T follicular helper cell (primary cell): ENCODE measurements at regions not wholly inside any gene's neighbourhood (a gene's known extent, or its start where the extent isn't known, plus 50 kb on each side); places are given as distances from the start of the nearest gene placed in this dataset.

Experiments
- DNase-seq: peaks from one replicate; pipeline ENCODE4 v3.0.0-alpha.2; 2020; ENCODE audit warnings: low read depth

GRCh38 chr10:129102906-129103693 is 363.9 kb upstream of the MGMT start:
- DNase-seq: no peak

DNA sequence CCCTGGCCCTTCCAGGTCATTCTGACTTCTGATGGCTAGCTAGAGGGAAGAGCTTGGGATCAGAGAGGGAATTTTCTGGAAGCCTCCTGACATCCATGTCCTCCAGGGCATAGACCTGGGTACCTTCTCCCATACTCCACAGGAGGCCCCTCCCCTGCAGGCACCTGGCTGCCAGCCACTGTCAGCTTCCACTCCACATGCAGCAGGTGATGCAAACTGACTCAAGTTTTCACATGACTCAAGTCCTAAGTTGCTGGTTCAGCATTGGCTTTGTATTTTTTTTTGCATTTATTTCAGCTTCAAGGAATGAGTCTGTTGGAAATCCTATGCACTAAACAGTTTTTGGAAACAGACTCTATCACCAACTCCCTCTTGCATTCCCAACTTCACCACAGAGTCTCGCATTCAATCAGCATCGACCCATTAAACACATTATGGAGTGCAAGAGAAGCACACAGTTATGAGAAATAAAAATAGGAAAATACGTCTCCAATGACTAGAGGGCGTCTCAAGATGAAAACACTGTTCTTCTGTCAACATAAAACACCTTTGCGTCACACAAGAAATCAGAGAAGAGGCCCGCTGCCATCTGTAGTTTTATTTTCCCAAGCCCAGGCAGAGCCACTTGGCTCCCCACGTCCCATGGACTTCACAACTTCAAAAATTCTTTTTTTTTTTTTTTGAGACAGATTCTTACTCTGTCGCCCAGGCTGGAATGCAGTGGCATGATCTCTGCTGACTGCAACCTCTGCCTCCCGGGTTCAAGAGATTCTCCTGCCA is 362.6 kb upstream of the MGMT start:
- no peak for DNase-seq

DNA sequence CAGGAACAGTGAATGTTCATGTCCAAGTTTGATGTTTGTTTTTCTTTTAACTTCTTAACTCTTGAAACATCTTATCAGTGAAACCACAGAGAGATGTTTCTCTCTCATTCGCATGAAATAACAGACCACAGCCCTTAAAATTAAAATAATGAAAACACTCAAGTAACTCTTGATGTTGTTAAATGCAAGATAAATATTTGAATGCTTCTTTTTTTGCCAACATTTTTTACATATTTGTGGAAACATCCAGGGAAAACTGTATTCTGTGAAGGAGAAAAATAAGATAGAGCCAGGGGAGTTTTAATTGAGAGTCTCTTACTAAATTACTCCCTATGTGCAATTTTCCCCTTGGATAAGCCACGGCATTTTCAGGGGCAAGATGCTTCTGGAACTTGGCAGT is 361.8 kb upstream of the MGMT start:
- no peak for DNase-seq

DNA sequence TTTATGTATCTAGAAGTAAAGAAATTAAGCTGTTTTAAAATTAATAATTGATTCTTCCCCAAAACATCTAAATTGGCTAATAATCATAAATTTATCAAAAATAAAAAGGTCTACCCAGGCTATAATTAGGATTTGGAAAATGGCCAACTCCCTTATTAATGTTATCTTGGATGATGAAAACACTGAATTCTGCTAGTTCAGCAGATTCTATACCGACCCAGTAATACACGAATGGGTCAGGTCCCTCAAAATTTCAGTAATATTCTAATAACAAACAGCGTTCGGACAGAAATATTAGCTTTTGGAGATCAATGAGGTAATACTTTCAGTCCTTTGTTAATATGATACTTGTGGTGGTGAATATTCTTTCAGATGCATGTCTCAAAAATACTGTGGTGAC is 360.7 kb upstream of the MGMT start:
- no peak for DNase-seq

DNA sequence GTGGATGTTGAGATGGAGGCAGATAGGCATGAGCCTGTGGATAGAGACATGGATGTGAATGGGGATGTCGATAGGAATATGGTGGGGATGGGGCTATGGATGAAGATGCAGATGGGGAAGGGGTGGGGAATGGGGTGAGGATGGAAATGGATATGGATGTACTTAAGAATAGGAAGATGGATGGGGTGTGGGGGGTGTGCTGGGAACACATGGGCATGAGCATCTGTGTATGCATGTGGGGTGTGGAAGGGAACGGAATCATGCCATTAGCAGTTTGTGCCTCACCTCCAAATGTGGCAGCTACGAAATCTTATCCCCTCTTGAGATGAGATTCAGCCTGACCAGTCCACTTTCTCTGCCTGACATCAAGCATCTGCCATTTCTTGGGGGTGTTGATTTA is 359.5 kb upstream of the MGMT start:
- no peak for DNase-seq

DNA sequence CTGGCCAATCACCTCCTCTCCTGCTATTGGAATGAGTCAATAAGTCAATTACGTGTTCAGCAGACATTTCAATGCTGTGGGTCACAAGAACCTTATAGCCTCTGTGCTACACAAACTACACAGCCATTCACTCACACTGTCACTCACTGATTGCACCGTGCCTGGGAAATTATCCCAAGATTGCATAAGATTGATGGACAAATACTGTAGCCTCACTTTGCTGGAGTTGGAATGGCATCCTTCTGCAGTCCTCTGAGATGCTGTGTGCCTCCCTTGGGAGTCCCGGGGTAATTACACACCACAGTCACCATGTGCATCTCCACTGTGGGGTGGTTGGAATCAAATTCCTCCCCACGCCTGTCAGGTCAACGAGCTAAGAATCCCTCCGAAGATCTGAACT is 358.7 kb upstream of the MGMT start:
- no peak for DNase-seq

GRCh38 chr10:129108994-129109393 is 358.0 kb upstream of the MGMT start:
- DNase-seq: no peak

GRCh38 chr10:129110780-129111179 is 356.3 kb upstream of the MGMT start:
- DNase-seq: no peak

DNA sequence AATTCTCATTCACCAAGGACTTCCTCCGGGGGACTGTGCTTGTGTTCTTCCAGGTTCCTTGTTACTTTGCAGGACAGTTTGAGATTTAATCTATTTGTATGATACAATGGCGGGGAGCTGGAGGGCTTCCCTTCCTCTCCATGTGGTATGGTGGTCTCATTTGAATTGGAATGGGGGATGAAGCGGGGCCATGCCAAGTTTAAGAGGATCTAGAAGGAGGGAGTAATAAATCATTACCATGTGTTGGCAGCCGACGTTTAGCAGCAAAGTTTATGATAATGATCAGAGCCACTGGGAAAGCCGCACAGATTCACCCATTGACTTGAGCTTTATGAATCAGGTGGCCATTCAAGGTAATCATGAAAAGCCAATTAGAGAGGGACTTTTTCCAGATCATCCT is 355.1 kb upstream of the MGMT start:
- DNase-seq: no peak

DNA sequence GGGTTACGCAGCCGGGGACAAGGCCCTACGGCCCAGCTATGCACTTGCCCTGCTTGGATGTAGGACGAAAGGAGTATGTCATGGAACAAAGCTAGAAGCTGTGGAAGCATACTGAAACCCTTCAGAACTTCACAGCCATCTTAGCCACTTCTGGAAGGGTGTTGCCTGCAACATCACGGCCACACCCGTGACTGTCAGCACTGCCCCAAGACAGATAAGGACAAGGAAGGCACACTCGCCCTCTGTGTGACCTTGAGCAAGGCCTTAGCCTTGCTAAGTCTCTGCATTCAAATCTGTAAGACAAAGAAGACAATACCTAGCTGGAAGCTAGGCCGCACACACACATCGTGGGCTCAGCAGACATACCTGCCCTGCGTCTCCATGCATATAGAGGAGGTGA is 352.5 kb upstream of the MGMT start:
- DNase-seq: no peak

GRCh38 chr10:129116371-129116770 is 350.7 kb upstream of the MGMT start:
- DNase-seq: no peak

DNA sequence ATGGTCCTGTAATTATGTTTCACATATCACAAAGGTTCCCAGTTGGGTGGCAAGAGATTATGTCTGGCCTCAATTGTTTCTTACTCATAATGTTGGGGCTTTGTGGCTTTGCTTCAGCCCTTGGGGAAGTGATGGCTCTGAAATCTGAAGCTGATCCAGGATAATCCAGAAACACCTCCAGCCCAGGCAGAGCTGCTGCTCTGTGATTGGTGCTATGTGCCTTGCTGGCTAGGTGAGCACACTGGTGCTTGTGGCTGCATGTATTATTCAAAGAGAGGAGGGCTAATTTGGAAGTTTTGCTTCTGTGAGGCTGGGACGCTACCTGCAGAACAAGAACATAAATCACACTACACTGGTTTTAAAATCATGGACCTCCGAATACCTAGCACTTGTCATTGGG is 346.6 kb upstream of the MGMT start:
- no peak for DNase-seq

DNA sequence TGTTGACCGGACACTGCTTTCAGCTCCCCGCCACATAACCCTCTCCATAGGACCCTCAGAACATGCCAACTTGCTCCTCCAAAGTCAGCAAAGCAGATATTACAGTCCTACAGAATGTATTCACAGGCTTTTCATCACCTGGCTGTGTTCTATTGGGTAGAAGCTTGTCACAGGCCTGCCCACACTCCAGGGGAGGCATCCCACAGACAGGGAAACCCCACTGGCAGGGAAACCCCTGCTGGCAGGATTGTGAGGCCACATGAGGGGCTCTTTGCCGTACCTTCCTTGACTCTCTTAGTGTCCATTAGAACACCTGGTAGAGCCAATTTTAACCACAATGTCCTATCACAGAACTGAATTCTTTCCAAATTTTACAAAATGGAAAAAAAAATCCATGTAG is 344.2 kb upstream of the MGMT start:
- no peak for DNase-seq

- no peak for DNase-seq
Measured at GRCh38 chr10:129123428-129123827, 343.6 kb upstream of the MGMT start.

GRCh38 chr10:129126982-129127381 is 340.1 kb upstream of the MGMT start:
- DNase-seq: no peak

- no peak for DNase-seq
Measured at GRCh38 chr10:129131457-129132132, 335.4 kb upstream of the MGMT start.

DNA sequence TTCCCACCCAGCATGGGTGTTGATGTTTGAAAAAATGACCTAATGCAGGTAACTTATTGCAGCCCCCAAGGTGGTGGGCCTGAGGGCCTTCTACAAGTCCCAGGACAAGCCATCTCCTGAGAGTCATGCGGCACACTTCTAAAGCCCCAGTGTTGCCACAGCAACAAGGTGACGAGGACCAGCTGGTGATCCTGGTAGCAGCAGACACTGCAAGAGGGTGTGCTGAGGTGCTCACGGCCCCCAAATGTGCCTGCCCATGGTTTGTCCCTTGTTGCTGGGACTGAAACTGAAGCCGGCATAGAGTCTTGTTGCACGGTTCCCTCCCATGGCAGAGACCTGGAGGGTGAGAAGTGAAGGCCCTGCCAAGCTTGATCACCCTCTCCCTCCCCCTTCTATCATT is 333.2 kb upstream of the MGMT start:
- no peak for DNase-seq

DNA sequence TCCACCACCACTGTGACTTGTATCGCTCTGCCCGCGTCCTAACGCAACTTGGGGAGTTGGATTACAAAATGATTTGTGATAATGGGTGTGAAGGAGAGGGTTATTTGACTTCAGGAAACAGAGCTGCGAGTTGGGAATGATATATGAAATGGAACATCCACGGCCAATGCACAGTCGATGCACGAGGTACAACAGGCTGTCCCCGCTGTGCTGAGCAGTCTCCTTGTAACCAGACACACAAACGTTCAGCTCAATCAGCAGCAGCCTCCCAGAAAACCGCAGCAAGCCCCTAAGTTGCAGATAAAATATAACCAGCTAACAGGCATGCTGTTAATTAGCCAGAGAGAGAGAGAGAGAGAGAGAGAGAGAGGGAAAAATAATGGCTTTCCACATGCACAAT is 332.7 kb upstream of the MGMT start:
- DNase-seq: no peak

DNA sequence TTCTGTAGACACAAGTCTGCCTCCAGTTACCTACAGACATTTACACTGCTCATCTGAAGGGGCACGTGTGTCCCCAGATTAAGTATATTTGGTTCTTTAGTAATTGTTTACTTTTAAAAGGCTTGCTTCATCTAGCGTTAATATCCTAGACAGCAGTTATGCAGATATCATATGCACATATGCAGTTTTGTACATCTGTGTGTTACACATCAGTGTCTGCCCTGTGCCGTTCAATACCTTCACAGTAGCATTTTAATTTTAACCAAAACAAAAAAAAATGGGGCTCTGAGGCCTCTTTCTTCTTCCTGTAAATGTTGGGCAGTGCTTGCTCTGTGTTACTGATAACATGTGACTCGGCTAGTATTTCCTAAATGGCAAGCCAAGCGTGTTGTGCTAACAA is 331.4 kb upstream of the MGMT start:
- no peak for DNase-seq

DNA sequence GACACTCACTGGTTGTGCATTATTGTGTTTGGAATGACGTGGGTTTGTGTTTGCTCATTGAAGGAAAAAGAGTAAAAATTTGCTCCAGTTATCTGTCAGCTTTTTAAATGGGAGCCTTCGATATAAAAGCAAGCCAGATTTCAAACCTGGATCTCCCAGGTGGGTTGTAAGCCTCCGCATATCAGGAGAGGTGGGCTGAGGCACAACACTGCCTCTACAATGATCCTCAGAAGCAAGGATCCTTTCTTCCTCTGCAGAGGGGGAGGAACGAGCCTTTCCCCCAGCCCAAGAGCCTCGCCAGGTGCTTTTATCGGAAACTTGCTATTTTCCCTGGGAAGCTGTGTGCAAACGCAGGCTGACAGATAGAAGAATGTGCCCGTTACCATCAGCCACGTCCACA is 331.0 kb upstream of the MGMT start:
- no peak for DNase-seq

GRCh38 chr10:129136951-129137350 is 330.1 kb upstream of the MGMT start:
- DNase-seq: no peak

DNA sequence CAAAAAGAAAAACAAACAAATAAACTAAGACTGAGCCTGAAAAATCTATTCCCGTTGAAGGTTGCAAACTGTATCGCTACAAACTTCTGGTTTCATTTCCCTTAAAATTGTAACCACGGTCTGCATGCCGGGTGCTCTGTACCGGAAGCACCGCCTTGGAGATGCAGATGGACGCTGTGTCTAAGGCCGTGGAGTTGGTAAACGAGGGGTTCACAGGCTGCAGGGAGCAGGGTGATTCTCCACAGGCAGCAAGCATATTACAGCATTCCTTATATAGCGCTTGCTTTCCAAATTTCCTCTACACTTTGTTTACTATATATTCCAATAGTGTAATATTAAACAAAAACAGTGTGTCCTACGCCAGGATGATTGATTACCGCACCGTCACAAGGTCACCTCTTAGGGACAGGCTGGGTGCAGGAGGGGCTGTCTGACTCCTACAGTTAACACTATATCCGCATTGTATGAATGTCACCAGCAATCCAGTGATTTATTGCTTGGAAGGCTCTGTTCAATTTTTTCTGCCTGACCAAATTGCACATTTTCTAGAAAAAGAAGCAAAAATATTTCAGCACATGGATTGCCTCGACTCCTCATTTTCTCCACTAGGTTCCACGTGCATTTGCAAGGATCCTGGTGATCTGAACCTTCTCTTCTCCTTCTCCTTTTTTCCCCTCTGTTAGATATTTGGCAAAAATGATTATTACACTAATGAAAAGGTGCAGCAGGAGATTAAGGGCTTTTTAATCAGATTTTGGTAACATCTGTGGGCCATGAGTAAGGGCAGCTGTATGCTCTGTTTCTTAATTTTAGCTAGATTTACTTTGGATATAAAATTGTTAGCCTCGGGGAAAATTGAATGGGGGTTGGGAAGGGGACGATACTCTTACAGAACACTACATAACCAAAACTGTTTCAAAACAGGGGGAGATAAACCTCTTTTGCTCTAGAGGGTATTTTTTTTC is 325.8 kb upstream of the MGMT start:
- no peak for DNase-seq
